Activated CD8-positive, alpha-beta T cell treated with anti-CD3 and anti-CD28 coated beads, Interleukin-2, amount 10 ng/mL, durations not matched to agents 7 days and 5 days (primary cell): ENCODE measurements at regions not wholly inside any gene's neighbourhood (a gene's known extent, or its start where the extent isn't known, plus 50 kb on each side); places are given as distances from the start of the nearest gene placed in this dataset.
A peak's percentile ranks its signal among the peaks of the same experiment; 100 is the strongest.

Source experiments
- ATAC-seq: fragments of 150-1000 bp; cut with Tn5 transposase; one replicate; pipeline ENCODE4 v1.10.0; 2021; ENCODE audit warnings: moderate library complexity
- CTCF ChIA-PET: fragments of 350-600 bp; sonication (Branson Sonifier 250); formaldehyde crosslinking; loops from one replicate; lab custom pipeline; 2021; ENCODE audit warnings: antibody characterized with exemption; lab: Charles Lee
- POLR2A ChIA-PET: fragments of 350-600 bp; sonication (Branson Sonifier 250); formaldehyde crosslinking; loops from one replicate; lab custom pipeline; 2021; ENCODE audit warnings: antibody characterized with exemption; lab: Charles Lee
- DNase-seq: peaks from one replicate; pipeline ENCODE4 v3.0.0-alpha.2; 2020
- H3K27ac Mint-ChIP-seq: one replicate; pipeline ENCODE4 v1.8.0; 2021; ENCODE audit warnings: mild to moderate bottlenecking, mixed read lengths
- H3K27me3 Mint-ChIP-seq: one replicate; pipeline ENCODE4 v1.8.0; 2021; ENCODE audit warnings: low read depth, mixed read lengths
- H3K36me3 Mint-ChIP-seq: one replicate; pipeline ENCODE4 v1.8.0; 2021; ENCODE audit warnings: low read depth, mixed read lengths
- H3K4me1 Mint-ChIP-seq: one replicate; pipeline ENCODE4 v1.8.0; 2021; ENCODE audit warnings: low read depth, mixed read lengths
- H3K4me3 Mint-ChIP-seq: one replicate; pipeline ENCODE4 v1.8.0; 2021; ENCODE audit warnings: mild to moderate bottlenecking, mixed read lengths
- H3K9me3 Mint-ChIP-seq: one replicate; pipeline ENCODE4 v1.8.0; 2022; ENCODE audit warnings: mixed read lengths; ENCODE audit not compliant: insufficient read depth

GRCh38 chr14:104424406-104425072 is 155.0 kb upstream of the C14orf180 start:
- Mint-ChIP-seq H3K27ac (no peak overlapping the region), H3K36me3 (no peaks in the 10 kb centered on the region), H3K4me1 (no peaks in the 10 kb centered on the region), H3K4me3 (no peak overlapping the region), H3K9me3 (no peaks in the 10 kb centered on the region), H3K27me3 (no peaks in the 10 kb centered on the region)
- no peak for ATAC-seq
- DNase-seq: peak; percentile 18
- CTCF ChIA-PET: no interaction called here
- POLR2A ChIA-PET: no interaction called here

- ChIA-PET POLR2A (no interaction called here), CTCF (no interaction called here)
- Mint-ChIP-seq H3K9me3 (no peaks in the 10 kb centered on the region), H3K27me3 (no peaks in the 10 kb centered on the region), H3K27ac (no peak overlapping the region), H3K36me3 (no peaks in the 10 kb centered on the region), H3K4me1 (no peaks in the 10 kb centered on the region), H3K4me3 (no peak overlapping the region)
- ATAC-seq (no peak), DNase-seq (peak; percentile 9)
Measured at GRCh38 chr14:104425171-104425681, 154.3 kb upstream of the C14orf180 start.

GRCh38 chr14:104425763-104426646 is 153.6 kb upstream of the C14orf180 start:
- ATAC-seq (no peak), DNase-seq (peak; percentile 13)
- POLR2A ChIA-PET: no interaction called here
- H3K9me3 Mint-ChIP-seq: no peaks in the 10 kb centered on the region
- H3K27ac Mint-ChIP-seq: no peak overlapping the region
- no peaks in the 10 kb centered on the region for H3K27me3 Mint-ChIP-seq
- CTCF ChIA-PET: no interaction called here
- H3K4me1 Mint-ChIP-seq: no peaks in the 10 kb centered on the region
- no peaks in the 10 kb centered on the region for H3K36me3 Mint-ChIP-seq
- no peak overlapping the region for H3K4me3 Mint-ChIP-seq

- H3K9me3 Mint-ChIP-seq: no peaks in the 10 kb centered on the region
- no peak overlapping the region for H3K27ac Mint-ChIP-seq
- CTCF ChIA-PET: no interaction called here
- no peaks in the 10 kb centered on the region for H3K27me3 Mint-ChIP-seq
- H3K4me3 Mint-ChIP-seq: no peak overlapping the region
- ATAC-seq (no peak), DNase-seq (peak; percentile 14)
- H3K36me3 Mint-ChIP-seq: no peaks in the 10 kb centered on the region
- POLR2A ChIA-PET: no interaction called here
- H3K4me1 Mint-ChIP-seq: no peaks in the 10 kb centered on the region
Measured at GRCh38 chr14:104427131-104427851, 152.3 kb upstream of the C14orf180 start.

- Mint-ChIP-seq H3K27ac (no peak overlapping the region), H3K4me3 (no peak overlapping the region), H3K4me1 (no peaks in the 10 kb centered on the region), H3K27me3 (no peaks in the 10 kb centered on the region), H3K36me3 (no peaks in the 10 kb centered on the region), H3K9me3 (no peaks in the 10 kb centered on the region)
- peak; percentile 17 for DNase-seq
- ATAC-seq: no peak
- ChIA-PET POLR2A (no interaction called here), CTCF (no interaction called here)
Measured at GRCh38 chr14:104428333-104428851, 151.2 kb upstream of the C14orf180 start.

- H3K36me3 Mint-ChIP-seq: no peaks in the 10 kb centered on the region
- CTCF ChIA-PET: no interaction called here
- H3K27me3 Mint-ChIP-seq: no peaks in the 10 kb centered on the region
- no peaks in the 10 kb centered on the region for H3K9me3 Mint-ChIP-seq
- H3K4me3 Mint-ChIP-seq: no peak overlapping the region
- POLR2A ChIA-PET: no interaction called here
- no peak overlapping the region for H3K27ac Mint-ChIP-seq
- no peaks in the 10 kb centered on the region for H3K4me1 Mint-ChIP-seq
- ATAC-seq (no peak), DNase-seq (no peak)
Measured at GRCh38 chr14:104428860-104429259, 150.7 kb upstream of the C14orf180 start.

GRCh38 chr14:104429291-104429861 is 150.2 kb upstream of the C14orf180 start:
- no peak overlapping the region for H3K4me3 Mint-ChIP-seq
- DNase-seq (peak; percentile 14), ATAC-seq (no peak)
- CTCF ChIA-PET: no interaction called here
- H3K9me3 Mint-ChIP-seq: no peaks in the 10 kb centered on the region
- no peaks in the 10 kb centered on the region for H3K27me3 Mint-ChIP-seq
- H3K36me3 Mint-ChIP-seq: no peaks in the 10 kb centered on the region
- no peaks in the 10 kb centered on the region for H3K4me1 Mint-ChIP-seq
- H3K27ac Mint-ChIP-seq: no peak overlapping the region
- POLR2A ChIA-PET: no interaction called here

GRCh38 chr14:104431351-104431928 is 148.1 kb upstream of the C14orf180 start:
- Mint-ChIP-seq H3K9me3 (no peaks in the 10 kb centered on the region), H3K27me3 (no peaks in the 10 kb centered on the region), H3K4me3 (no peak overlapping the region), H3K4me1 (no peaks in the 10 kb centered on the region), H3K36me3 (no peaks in the 10 kb centered on the region), H3K27ac (no peak overlapping the region)
- DNase-seq (peak; percentile 11), ATAC-seq (no peak)
- ChIA-PET CTCF (no interaction called here), POLR2A (no interaction called here)

- no peaks in the 10 kb centered on the region for H3K4me1 Mint-ChIP-seq
- H3K4me3 Mint-ChIP-seq: no peak overlapping the region
Measured at GRCh38 chr14:104431929-104432541, 147.5 kb upstream of the C14orf180 start.

GRCh38 chr14:104432611-104433231 is 146.8 kb upstream of the C14orf180 start:
- Mint-ChIP-seq H3K36me3 (no peaks in the 10 kb centered on the region), H3K27ac (no peak overlapping the region), H3K4me1 (no peaks in the 10 kb centered on the region), H3K9me3 (no peaks in the 10 kb centered on the region), H3K27me3 (no peaks in the 10 kb centered on the region), H3K4me3 (no peak overlapping the region)
- POLR2A ChIA-PET: no interaction called here
- ATAC-seq (no peak), DNase-seq (no peak)
- CTCF ChIA-PET: no interaction called here

More at GRCh38 chr14:104431929-104432541, 147.5 kb upstream of the C14orf180 start:
- ChIA-PET POLR2A (no interaction called here), CTCF (no interaction called here)
- DNase-seq (peak; percentile 15), ATAC-seq (no peak)
- H3K36me3 Mint-ChIP-seq: no peaks in the 10 kb centered on the region
- H3K27me3 Mint-ChIP-seq: no peaks in the 10 kb centered on the region
- H3K9me3 Mint-ChIP-seq: no peaks in the 10 kb centered on the region
- H3K27ac Mint-ChIP-seq: no peak overlapping the region
